Common myeloid progenitor, CD34-positive (primary cell): ENCODE measurements at regions not wholly inside any gene's neighbourhood (a gene's known extent, or its start where the extent isn't known, plus 50 kb on each side); places are given as distances from the start of the nearest gene placed in this dataset.

Experiments used
- CTCF ChIA-PET: fragments of 350-600 bp; sonication (Branson Sonifier 250); formaldehyde crosslinking; loops from one replicate; lab custom pipeline; 2021; ENCODE audit warnings: antibody characterized with exemption; lab: Charles Lee
- POLR2A ChIA-PET: fragments of 350-600 bp; sonication (Branson Sonifier 250); formaldehyde crosslinking; loops from one replicate; lab custom pipeline; 2021; ENCODE audit warnings: antibody characterized with exemption; lab: Charles Lee
- DNase-seq, 3 donors: peaks; one replicate each; pipeline versions ENCODE4 v3.0.0 to v3.0.0-alpha.2; 2013
- H3K27ac ChIP-seq, 2 experiments: 1 replicate in 1 of 2; 2 replicates in 1 of 2; pipeline ENCODE4 v1.7.0; 2013; ENCODE audit warnings: inconsistent platforms in 2 of 2, low read length in 2 of 2, mild to moderate bottlenecking in 2 of 2, low read depth in 1 of 2, moderate library complexity in 1 of 2; ENCODE audit not compliant: severe bottlenecking in 2 of 2, insufficient read depth in 1 of 2, poor library complexity in 1 of 2
- H3K27me3 ChIP-seq, 5 experiments: replicated peaks in 2 of 5; 1 replicate in 3 of 5; 2 replicates in 2 of 5; pipeline versions ENCODE4 v1.6.1 to v1.7.0; 2013; ENCODE audit warnings: low read length in 4 of 5, mild to moderate bottlenecking in 2 of 5, moderate library complexity in 2 of 5, inconsistent platforms in 1 of 5; ENCODE audit not compliant: insufficient read depth in 5 of 5, control insufficient read depth in 4 of 5
- H3K36me3 ChIP-seq, 4 experiments: 1 replicate in 2 of 4; 2 replicates in 2 of 4; pipeline versions ENCODE4 v1.6.1 to v1.7.0; 2013; ENCODE audit warnings: low read length in 3 of 4, control low read depth in 1 of 4, mild to moderate bottlenecking in 1 of 4; ENCODE audit not compliant: control insufficient read depth in 4 of 4, insufficient read depth in 4 of 4
- H3K4me1 ChIP-seq, 4 experiments: 1 replicate in 3 of 4; 2 replicates in 1 of 4; pipeline versions ENCODE4 v1.6.1 to v1.7.1; 2013; ENCODE audit warnings: low read length in 3 of 4, mild to moderate bottlenecking in 3 of 4, control low read depth in 1 of 4, inconsistent platforms in 1 of 4, moderate library complexity in 1 of 4; ENCODE audit not compliant: control insufficient read depth in 4 of 4, insufficient read depth in 4 of 4; ENCODE audit errors: control extremely low read depth in 1 of 4
- H3K4me3 ChIP-seq, 7 experiments: 1 replicate in 4 of 7; 2 replicates in 3 of 7; pipeline versions ENCODE4 v1.5.1 to v1.7.0; 2013; ENCODE audit warnings: mild to moderate bottlenecking in 7 of 7, low read length in 6 of 7, moderate library complexity in 6 of 7, inconsistent platforms in 2 of 7, low read depth in 2 of 7, control low read depth in 1 of 7; ENCODE audit not compliant: insufficient read depth in 4 of 7, control insufficient read depth in 1 of 7; ENCODE audit errors: extremely low read depth in 1 of 7
- H3K9me3 ChIP-seq, 5 experiments: 1 replicate in 4 of 5; 2 replicates in 1 of 5; pipeline versions ENCODE4 v1.6.1 to v1.7.1; 2013; ENCODE audit warnings: low read length in 4 of 5, mild to moderate bottlenecking in 2 of 5, inconsistent platforms in 1 of 5, low read depth in 1 of 5, moderate library complexity in 1 of 5; ENCODE audit not compliant: control insufficient read depth in 4 of 5, insufficient read depth in 2 of 5; ENCODE audit errors: control extremely low read depth in 1 of 5
- WGBS: methylation state at CpG from one replicate; pipeline ENCODE4 v1.1.5; 2013; ENCODE audit not compliant: insufficient coverage; 5-methylcytosine and 5-hydroxymethylcytosine counted together

DNA sequence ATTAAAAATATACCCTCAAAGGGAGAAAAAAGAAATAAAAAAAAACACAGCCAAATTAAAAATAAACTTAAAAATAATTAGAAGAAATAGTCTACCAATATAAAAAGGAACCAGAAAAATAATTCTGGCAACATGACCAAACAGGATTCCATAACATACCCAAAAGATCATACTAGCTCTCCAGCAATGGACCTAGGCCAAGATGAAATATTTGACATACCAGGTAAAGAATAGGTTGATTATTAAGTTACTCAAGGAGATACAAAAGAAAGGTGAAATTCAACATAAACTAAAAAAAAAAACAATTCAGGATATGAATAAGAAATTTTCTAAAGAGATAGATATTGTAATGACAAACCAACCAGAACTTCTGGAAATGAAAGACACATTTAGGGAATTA, 121.3 kb upstream of the SCAF11 start:
- Histone ChIP-seq H3K4me1 (no peaks in the 10 kb centered on the region), H3K36me3 (no peaks in the 10 kb centered on the region), H3K27ac (no peak overlapping the region), H3K27me3 (no peaks in the 10 kb centered on the region), H3K4me3 (no peak overlapping the region), H3K9me3 (peaks cover 0 to 7% (median 0%) of the 10 kb centered on the region in 5 experiments)
- no peak for DNase-seq
- CTCF ChIA-PET: interaction anchor here (0.7 to 2.4 kb wide), 2 partner anchors 13 to 96 kb away, joined by 3 to 9 read pairs; no protein-coding TSS in a partner anchor
- POLR2A ChIA-PET: no interaction called here

DNA sequence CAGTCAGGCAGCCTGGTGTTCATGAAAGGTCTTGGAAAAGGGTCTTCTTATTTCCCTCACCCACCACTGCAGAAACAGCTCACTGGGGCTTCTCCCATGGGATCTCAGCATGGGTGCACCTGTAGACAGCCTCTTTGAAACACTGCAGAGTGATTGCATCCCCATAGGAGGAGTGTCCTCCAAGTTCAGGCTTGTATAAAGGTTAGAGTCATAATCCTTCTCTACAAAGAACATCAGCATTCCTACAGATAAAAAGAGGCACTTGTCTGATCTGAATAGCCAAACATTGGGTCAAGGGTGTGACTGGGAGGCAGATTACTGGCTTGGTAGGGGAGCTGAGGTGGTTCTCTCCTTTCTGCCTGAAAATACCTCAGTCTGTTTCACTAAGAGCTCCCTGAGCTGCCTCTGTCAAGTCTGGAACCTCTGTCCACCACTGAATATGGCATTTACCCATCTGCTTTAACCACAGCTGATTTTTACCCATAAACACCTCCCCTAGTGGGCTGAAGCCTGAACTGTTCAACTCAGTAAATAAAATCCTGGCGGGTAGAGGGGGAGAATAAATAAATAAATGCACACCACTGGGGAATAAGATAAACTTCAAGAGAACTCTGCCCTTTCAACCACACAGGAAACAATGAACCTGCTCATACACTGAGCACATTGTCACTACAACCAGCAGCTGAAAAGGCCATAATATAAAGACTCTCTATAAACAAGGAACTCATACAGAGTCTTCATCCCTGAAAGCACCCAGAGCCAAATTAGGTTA, 120.7 kb upstream of the SCAF11 start:
- CTCF ChIA-PET: interaction anchor here (0.7 to 2.4 kb wide), 2 partner anchors 14 to 96 kb away, joined by 3 to 9 read pairs; no protein-coding TSS in a partner anchor

DNA sequence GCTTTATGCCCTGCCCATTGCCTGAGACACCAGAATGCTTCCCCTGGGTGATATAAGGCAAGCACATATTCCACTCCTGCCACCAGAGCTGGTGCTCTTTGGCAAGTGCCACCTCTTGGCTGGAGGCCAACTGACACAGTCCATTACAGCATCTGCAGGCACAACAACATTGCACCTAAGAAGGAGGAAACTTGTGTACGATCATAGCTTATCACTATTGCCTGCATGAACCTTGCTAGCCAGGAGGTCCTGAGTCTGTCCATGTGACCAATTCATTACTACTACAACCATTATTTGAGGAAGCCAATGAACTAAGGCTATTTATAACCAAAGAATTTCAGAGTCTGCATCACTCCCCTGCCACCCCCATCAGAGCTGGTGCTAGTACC, 119.8 kb upstream of the SCAF11 start:
- ChIA-PET POLR2A (no interaction called here), CTCF (interaction anchor here (2.4 kb wide), 1 partner anchor 15 kb away, joined by 9 read pairs; no protein-coding TSS in a partner anchor)
- Histone ChIP-seq H3K36me3 (no peaks in the 10 kb centered on the region), H3K9me3 (peaks cover 0 to 7% (median 0%) of the 10 kb centered on the region in 5 experiments), H3K4me1 (no peaks in the 10 kb centered on the region), H3K27ac (no peak overlapping the region), H3K4me3 (no peak overlapping the region), H3K27me3 (no peaks in the 10 kb centered on the region)
- DNase-seq: no peak
- 100% methylated on average over 1 of the region's 1 CpG for WGBS

More for the DNA sequence above, 120.7 kb upstream of the SCAF11 start:
- Histone ChIP-seq H3K36me3 (no peaks in the 10 kb centered on the region), H3K27ac (no peak overlapping the region), H3K9me3 (peaks cover 0 to 7% (median 0%) of the 10 kb centered on the region in 5 experiments), H3K27me3 (no peaks in the 10 kb centered on the region), H3K4me1 (no peaks in the 10 kb centered on the region), H3K4me3 (no peak overlapping the region)
- POLR2A ChIA-PET: no interaction called here
- no CpG with 5 or more reads among the region's 1 CpG for WGBS
- no peak for DNase-seq

DNA sequence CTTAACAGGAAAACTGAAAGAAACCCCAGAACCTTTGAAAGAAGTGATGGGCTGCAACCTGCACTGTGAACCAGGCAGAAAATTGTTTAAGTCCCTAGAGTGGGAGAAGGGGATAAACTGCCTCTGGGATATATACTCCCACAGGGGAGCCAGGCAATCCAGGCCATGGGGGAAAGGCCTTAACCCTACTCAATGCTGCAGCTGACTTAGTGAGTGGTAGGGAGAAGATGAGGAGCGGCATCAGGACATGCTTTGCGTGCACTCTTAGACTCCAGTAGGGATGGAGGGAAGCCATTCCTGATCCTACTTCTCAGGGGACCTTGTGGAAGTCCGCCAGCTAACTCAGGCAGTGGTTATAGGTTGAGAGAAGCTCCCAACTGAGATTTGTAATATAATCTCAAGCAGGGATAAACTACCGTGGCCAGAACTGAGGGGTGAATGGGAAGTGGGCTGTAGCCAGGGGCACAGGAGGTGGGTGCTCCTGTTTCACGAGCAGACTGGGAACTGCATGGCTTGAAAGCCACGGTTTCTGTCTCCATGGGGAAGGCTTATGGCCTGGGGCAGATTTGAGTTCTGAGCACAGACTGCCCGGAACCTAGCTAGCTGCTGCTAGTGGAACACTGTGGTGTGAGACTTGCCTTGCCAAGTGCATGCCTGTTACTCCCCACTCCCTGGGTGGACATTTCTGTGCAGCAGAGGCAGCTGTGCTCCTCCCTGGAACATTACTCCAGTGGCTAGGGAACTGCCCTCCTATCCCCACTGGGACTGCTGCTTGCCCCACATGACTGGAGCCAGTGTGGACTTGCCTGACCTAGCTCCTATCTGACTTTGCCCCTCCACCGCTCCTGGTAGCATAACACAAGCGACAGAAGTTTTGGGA, 119.2 kb upstream of the SCAF11 start:
- no peak for DNase-seq
- WGBS: 100% methylated on average over 8 of the region's 9 CpGs
- no peak overlapping the region for H3K27ac ChIP-seq
- peaks cover 0 to 7% (median 0%) of the 10 kb centered on the region in 5 experiments for H3K9me3 ChIP-seq
- no peaks in the 10 kb centered on the region for H3K36me3 ChIP-seq
- no peaks in the 10 kb centered on the region for H3K27me3 ChIP-seq
- H3K4me1 ChIP-seq: no peaks in the 10 kb centered on the region
- ChIA-PET POLR2A (no interaction called here), CTCF (interaction anchor here (2.4 kb wide), 1 partner anchor 15 kb away, joined by 9 read pairs; no protein-coding TSS in a partner anchor)
- no peak overlapping the region for H3K4me3 ChIP-seq

DNA sequence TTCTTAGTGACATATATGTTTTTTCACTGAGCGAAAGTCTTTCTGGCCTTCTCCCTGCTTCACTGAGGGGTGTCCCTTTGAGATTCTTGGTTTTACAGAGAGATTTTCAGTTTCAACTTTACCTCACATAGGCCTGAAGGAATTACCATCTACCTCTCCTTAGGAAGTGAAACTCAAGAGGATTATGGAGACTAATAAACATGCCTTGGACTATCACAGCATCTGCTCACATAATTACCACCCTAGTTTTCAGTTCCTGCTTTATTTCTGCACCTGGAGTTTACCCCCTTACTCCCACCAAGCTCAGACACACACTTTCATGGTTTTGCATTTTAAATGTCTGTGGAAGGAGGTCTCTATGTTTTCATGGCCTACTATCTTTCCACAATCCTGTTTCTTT, 118.3 kb upstream of the SCAF11 start:
- Histone ChIP-seq H3K27me3 (no peaks in the 10 kb centered on the region), H3K27ac (no peak overlapping the region), H3K4me1 (no peaks in the 10 kb centered on the region), H3K4me3 (no peak overlapping the region), H3K9me3 (peaks cover 0 to 7% (median 0%) of the 10 kb centered on the region in 5 experiments), H3K36me3 (no peaks in the 10 kb centered on the region)
- CTCF ChIA-PET: interaction anchor here (0.7 kb wide), 1 partner anchor 17 kb away, joined by 3 read pairs; no protein-coding TSS in a partner anchor
- POLR2A ChIA-PET: no interaction called here
- no CpG with 5 or more reads among the region's 1 CpG for WGBS
- peak in 1 of 3 donors; percentile 4 for DNase-seq

DNA sequence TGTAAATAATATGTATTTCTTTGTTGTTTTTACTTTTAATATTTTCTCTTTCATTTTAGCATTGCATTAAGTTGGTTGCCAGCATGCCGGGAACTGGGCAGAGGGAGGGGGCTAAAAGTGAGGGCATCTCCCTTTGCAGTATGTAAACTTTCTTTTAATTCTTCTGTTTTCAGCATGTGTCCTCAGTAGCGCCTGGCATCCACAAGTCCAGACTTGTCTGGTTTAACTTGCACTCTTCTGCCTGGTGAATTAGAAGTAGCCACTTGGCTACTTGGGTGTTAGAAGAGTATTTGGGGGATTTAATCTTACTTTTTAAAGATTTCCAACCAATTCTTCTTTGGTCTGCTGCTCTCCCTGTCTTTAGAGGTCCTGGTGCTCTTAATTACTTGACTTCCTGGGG, 117.2 kb upstream of the SCAF11 start:
- ChIA-PET CTCF (no interaction called here), POLR2A (no interaction called here)
- no peaks in the 10 kb centered on the region for H3K4me1 ChIP-seq
- H3K36me3 ChIP-seq: no peaks in the 10 kb centered on the region
- H3K27ac ChIP-seq: no peak overlapping the region
- peaks cover 0 to 7% (median 0%) of the 10 kb centered on the region in 5 experiments for H3K9me3 ChIP-seq
- no peak for DNase-seq
- H3K4me3 ChIP-seq: no peak overlapping the region
- 100% methylated on average over 1 of the region's 2 CpGs for WGBS
- H3K27me3 ChIP-seq: no peaks in the 10 kb centered on the region
